ENCODE measurements at regions not wholly inside any gene's neighbourhood (a gene's known extent, or its start where the extent isn't known, plus 50 kb on each side); places are given as distances from the start of the nearest gene placed in this dataset.

DNA sequence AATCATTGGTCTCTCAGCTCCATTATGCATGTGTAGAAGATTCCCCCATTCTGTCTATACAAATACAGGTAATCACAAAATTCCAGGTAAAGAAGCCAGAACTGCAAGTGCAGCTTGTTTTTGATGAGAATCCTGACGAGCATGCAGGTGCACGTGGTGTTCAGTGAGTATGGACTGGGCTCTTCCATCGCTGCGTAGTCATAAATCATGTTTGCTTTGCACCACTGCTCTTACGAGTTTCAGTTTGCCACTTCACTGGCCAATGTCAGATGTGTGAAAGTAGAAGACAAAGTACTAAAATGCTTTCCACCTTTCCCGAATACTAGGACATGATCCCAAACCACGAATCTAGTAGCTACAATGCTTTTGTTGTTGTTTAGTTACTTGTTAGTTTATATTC, 390.7 kb downstream of the LIG4 start:
- H3K36me3 Mint-ChIP-seq = no peaks in the 10 kb centered on the region
- no peaks in the 10 kb centered on the region for H3K9me3 Mint-ChIP-seq
- POLR2A ChIA-PET = no interaction called here
- H3K4me3 Mint-ChIP-seq = no peak overlapping the region
- ATAC-seq (no peak), DNase-seq (ENCODE audit: low spot score) (no peak)
- CTCF ChIA-PET = no interaction called here
- no peaks in the 10 kb centered on the region for H3K27me3 Mint-ChIP-seq (ENCODE audit: low read depth)
- H3K27ac Mint-ChIP-seq = no peak overlapping the region; the same call in 1 of the 2 replicates
- peaks cover 34% of the 10 kb centered on the region for H3K4me1 Mint-ChIP-seq
- no peak for TF ChIP-seq ZNF396 (CRISPR knock-in tag; IDR thresholded peaks at IDR 0.05; ENCODE audit: borderline replicate concordance)
- TF ChIP-seq, protein P1, sequence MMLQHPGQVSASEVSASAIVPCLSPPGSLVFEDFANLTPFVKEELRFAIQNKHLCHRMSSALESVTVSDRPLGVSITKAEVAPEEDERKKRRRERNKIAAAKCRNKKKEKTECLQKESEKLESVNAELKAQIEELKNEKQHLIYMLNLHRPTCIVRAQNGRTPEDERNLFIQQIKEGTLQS (CRISPR knock-in tag; conservative IDR thresholded peaks at IDR 0.05) = no peak
- TF ChIP-seq, protein P2, sequence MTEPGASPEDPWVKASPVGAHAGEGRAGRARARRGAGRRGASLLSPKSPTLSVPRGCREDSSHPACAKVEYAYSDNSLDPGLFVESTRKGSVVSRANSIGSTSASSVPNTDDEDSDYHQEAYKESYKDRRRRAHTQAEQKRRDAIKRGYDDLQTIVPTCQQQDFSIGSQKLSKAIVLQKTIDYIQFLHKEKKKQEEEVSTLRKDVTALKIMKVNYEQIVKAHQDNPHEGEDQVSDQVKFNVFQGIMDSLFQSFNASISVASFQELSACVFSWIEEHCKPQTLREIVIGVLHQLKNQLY (CRISPR knock-in tag; IDR thresholded peaks at IDR 0.05) = no peak
- TF ChIP-seq, protein P3, sequence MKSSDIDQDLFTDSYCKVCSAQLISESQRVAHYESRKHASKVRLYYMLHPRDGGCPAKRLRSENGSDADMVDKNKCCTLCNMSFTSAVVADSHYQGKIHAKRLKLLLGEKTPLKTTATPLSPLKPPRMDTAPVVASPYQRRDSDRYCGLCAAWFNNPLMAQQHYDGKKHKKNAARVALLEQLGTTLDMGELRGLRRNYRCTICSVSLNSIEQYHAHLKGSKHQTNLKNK (CRISPR knock-in tag; IDR thresholded peaks at IDR 0.05) = no peak
- TF ChIP-seq AR (CRISPR knock-in tag; IDR thresholded peaks at IDR 0.05) = no peak
- no peak for TF ChIP-seq NR2C2 (CRISPR knock-in tag; IDR thresholded peaks at IDR 0.05)
- TF ChIP-seq HMGA2 (CRISPR knock-in tag; IDR thresholded peaks at IDR 0.05) = no peak
- TF ChIP-seq SOX15 (CRISPR knock-in tag; IDR thresholded peaks at IDR 0.05) = no peak
- no peak for TF ChIP-seq EMX1 (CRISPR knock-in tag; IDR thresholded peaks at IDR 0.05)
- TF ChIP-seq, protein P4, sequence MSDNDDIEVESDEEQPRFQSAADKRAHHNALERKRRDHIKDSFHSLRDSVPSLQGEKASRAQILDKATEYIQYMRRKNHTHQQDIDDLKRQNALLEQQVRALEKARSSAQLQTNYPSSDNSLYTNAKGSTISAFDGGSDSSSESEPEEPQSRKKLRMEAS (CRISPR knock-in tag; IDR thresholded peaks at IDR 0.05) = no peak
- no peak for TF ChIP-seq SP1 (CRISPR knock-in tag; conservative IDR thresholded peaks at IDR 0.05)

DNA sequence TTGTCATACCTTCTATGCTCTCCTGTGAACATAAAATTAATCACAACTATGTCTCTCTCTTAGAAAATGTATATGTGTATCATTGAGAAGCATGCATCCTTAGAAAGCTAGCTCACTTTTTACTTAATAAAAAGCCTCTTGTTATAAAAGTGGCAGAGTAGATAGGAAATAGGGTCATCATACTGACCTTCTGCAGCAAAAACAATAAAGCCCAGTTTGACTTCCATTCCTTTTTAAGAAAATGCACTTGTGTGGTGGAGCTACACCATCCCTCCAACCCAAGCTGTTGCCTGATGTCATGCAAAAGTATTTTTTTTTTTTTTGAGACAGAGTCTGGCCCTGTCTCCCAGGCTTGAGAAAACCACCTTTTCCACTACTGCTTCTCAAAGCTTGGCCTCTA, 393.3 kb downstream of the LIG4 start:
- Mint-ChIP-seq H3K4me1 (peaks cover 52% of the 10 kb centered on the region), H3K9me3 (no peaks in the 10 kb centered on the region), H3K27me3 (ENCODE audit: low read depth) (no peaks in the 10 kb centered on the region), H3K36me3 (no peaks in the 10 kb centered on the region), H3K27ac (no peak overlapping the region), H3K4me3 (no peak overlapping the region)
- CTCF ChIA-PET = interaction anchor here (0.9 kb wide), 1 partner anchor 108 kb away, joined by 3 read pairs; no protein-coding TSS in a partner anchor
- ATAC-seq (no peak), DNase-seq (ENCODE audit: low spot score) (no peak)
- POLR2A ChIA-PET = no interaction called here
- TF ChIP-seq, protein P5, sequence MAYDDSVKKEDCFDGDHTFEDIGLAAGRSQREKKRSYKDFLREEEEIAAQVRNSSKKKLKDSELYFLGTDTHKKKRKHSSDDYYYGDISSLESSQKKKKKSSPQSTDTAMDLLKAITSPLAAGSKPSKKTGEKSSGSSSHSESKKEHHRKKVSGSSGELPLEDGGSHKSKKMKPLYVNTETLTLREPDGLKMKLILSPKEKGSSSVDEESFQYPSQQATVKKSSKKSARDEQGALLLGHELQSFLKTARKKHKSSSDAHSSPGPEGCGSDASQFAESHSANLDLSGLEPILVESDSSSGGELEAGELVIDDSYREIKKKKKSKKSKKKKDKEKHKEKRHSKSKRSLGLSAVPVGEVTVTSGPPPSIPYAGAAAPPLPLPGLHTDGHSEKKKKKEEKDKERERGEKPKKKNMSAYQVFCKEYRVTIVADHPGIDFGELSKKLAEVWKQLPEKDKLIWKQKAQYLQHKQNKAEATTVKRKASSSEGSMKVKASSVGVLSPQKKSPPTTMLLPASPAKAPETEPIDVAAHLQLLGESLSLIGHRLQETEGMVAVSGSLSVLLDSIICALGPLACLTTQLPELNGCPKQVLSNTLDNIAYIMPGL (CRISPR knock-in tag; IDR thresholded peaks at IDR 0.05) = no peak
- TF ChIP-seq ZNF532 (CRISPR knock-in tag; IDR thresholded peaks at IDR 0.05; ENCODE audit: borderline replicate concordance) = no peak
- TF ChIP-seq EMX1 (CRISPR knock-in tag; IDR thresholded peaks at IDR 0.05) = no peak
- no peak for TF ChIP-seq JAZF1 (CRISPR knock-in tag; IDR thresholded peaks at IDR 0.05)
- TF ChIP-seq ATF1 (CRISPR knock-in tag; IDR thresholded peaks at IDR 0.05) = no peak
- TF ChIP-seq GTF2I (CRISPR knock-in tag; conservative IDR thresholded peaks at IDR 0.05) = no peak
- TF ChIP-seq MXD4 (CRISPR knock-in tag; IDR thresholded peaks at IDR 0.05; ENCODE audit: borderline replicate concordance) = no peak
- TF ChIP-seq FOXP1 (CRISPR knock-in tag; IDR thresholded peaks at IDR 0.05; ENCODE audit: borderline replicate concordance) = no peak
- no peak for TF ChIP-seq JUN (CRISPR knock-in tag; IDR thresholded peaks at IDR 0.05)
- TF ChIP-seq NFE2L1 (CRISPR knock-in tag; IDR thresholded peaks at IDR 0.05) = no peak
- TF ChIP-seq, protein P6, sequence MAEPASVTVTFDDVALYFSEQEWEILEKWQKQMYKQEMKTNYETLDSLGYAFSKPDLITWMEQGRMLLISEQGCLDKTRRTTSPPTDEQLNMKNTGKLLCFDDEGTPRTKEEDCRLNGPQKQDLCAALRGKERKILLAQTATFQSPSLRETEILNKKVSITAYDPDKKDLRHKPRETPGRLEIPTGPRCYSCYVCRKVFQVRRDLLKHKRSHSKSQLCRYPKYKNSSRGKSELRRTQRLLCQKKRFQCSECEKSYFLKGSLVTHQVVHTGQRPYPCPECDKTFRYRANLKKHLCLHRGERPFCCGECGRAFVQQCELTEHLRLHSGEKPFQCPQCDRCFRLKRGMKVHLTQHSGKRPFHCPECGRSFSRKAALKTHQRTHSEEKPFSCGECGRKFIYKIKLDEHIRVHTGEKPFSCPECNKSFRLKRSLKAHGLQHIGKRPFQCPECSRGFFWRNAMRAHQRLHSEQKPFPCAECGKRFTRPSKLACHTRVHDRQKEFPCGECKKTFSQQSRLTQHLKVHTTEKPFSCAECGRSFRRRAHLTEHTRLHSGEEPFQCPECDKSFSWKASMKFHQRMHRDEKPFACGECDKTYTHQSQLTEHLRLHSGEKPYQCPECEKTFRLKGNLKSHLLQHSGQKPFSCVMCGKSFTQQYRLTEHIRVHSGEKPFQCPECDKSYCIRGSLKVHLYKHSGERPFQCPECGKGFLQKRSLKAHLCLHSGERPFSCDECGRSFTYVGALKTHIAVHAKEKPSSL (CRISPR knock-in tag; conservative IDR thresholded peaks at IDR 0.05) = no peak
- no peak for TF ChIP-seq ETV6 (CRISPR knock-in tag; IDR thresholded peaks at IDR 0.05)
- TF ChIP-seq, protein P7, sequence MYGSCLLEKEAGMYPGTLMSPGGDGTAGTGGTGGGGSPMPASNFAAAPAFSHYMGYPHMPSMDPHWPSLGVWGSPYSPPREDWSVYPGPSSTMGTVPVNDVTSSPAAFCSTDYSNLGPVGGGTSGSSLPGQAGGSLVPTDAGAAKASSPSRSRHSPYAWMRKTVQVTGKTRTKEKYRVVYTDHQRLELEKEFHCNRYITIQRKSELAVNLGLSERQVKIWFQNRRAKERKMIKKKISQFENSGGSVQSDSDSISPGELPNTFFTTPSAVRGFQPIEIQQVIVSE (CRISPR knock-in tag; IDR thresholded peaks at IDR 0.05; ENCODE audit: borderline replicate concordance) = no peak
